ENCODE measurements at regions not wholly inside any gene's neighbourhood (a gene's known extent, or its start where the extent isn't known, plus 50 kb on each side); places are given as distances from the start of the nearest gene placed in this dataset.
A peak's percentile ranks its signal among the peaks of the same experiment; 100 is the strongest.

GRCh38 chr9:3658964-3659363 is 133.2 kb upstream of the RFX3 start:
- no peak for FAIRE-seq

GRCh38 chr9:3656224-3656623 is 130.4 kb upstream of the RFX3 start:
- no peak for FAIRE-seq

- peak; percentile 69 for FAIRE-seq
Observed at GRCh38 chr9:3650994-3651622, 125.3 kb upstream of the RFX3 start.

DNA sequence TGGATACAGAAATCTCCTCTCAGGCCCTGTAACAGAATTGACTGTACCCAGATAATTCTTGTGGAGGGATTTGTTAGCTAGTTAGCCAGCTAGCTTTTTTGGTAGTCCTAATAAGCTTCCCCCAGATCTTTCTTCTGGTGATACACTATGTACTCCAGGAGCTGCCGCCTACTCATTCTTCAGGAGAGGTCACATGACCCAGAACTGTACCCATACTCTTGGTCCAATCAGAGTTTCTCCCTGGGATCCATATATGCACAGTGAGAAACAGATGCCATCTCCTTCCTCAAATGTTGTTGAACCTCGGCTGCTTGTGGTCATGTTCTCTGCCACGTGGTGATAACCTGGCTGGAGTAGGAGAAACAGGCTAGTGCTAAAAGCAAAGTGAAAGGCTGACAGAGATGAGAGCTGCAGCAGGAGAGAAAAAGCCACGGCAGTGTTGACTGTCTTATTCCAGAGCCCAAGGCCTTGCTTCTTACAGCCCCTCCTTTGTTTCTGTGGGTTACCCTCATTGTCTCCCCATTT is 123.0 kb upstream of the RFX3 start:
- no peak for FAIRE-seq

- FAIRE-seq: no peak
Observed at GRCh38 chr9:3648266-3648665, 122.5 kb upstream of the RFX3 start.

DNA sequence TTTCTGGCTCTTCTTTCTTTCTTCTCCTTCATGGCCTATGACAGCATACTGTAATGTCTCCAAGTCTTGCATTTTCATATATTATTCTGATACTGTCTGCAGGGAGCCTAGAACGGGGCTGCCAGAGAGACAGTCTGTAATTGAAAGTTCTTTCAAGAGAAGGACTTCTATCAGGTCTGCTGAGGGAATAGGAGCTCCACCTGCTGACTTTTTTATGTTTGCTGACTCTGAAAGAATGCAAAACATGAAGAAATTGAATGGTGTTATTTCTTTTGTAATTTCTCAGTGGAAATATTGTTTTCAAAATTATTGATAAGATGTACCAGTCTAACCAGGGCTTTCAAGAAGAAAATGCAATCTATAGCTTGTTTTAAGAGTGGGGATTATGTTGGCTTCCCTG is 121.9 kb upstream of the RFX3 start:
- FAIRE-seq: peak; percentile 50

- FAIRE-seq: no peak
Observed at GRCh38 chr9:3646226-3646625, 120.4 kb upstream of the RFX3 start.

- peak; percentile 96 for FAIRE-seq
Observed at GRCh38 chr9:3642075-3642474, 116.3 kb upstream of the RFX3 start.

DNA sequence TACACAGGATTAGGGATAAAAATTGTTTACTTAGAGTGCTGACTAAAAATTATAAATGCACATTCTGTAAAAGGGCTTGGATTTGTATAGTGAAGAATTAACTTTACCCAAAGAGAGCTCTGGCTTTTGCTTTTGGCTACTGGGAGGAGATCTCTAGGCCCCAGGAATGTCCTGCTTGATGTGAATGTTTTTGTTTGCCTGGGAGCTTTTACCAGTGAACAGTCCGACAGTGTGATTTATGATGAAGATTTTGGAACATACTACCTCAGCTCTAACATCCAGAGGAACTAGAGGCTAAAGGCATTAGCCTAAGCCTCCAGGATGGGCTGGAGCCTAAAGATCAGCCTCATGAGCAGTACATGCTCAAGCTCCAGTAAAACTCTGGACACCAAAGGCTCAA is 103.7 kb upstream of the RFX3 start:
- no peak for FAIRE-seq

- FAIRE-seq: no peak
Observed at GRCh38 chr9:3628239-3628638, 102.4 kb upstream of the RFX3 start.

DNA sequence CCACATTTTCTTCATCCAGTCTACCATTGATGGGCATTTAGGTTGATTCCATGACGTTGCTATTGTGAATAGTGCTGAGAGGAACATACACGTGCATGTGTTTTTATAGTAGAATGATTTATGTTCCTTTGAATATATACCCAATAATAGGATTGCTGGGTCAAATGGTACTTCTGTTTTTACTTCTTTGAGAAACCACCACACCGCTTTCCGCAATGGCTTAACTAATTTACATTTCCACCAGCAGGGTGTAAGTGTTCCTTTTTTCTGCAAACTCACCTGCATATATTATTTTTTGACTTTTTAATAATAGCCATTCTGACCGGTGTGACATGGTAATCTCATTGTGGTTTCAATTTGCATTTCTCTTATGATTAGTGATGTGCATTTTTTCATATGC is 82.2 kb upstream of the RFX3 start:
- no peak for FAIRE-seq

- FAIRE-seq: no peak
Observed at GRCh38 chr9:3600672-3601071, 74.9 kb upstream of the RFX3 start.

GRCh38 chr9:3597792-3598191 is 72.0 kb upstream of the RFX3 start:
- FAIRE-seq: no peak

GRCh38 chr9:3586066-3586465 is 60.3 kb upstream of the RFX3 start:
- FAIRE-seq: no peak

GRCh38 chr9:3585606-3586005 is 59.8 kb upstream of the RFX3 start:
- FAIRE-seq: no peak

DNA sequence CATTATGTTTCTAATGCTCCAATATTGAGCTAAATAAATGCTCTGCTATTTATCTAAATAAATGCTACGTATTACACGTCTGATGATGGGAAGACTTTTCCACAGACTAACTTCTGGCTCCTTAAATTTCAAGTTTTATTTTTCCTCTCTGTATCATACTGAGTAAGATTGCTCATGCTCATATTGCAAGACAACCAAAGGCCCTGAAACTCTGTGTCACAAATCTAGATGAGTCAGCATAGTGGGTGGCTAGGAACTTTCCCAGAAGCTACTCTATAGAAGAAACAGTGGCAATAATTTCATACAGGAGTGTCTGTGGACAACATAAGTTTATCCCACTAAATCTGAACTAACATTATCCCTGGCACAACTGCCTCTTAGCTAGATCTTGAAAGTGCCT is 53.0 kb upstream of the RFX3 start:
- FAIRE-seq: no peak

- FAIRE-seq: no peak
Observed at GRCh38 chr9:3576328-3576727, 50.5 kb upstream of the RFX3 start.

DNA sequence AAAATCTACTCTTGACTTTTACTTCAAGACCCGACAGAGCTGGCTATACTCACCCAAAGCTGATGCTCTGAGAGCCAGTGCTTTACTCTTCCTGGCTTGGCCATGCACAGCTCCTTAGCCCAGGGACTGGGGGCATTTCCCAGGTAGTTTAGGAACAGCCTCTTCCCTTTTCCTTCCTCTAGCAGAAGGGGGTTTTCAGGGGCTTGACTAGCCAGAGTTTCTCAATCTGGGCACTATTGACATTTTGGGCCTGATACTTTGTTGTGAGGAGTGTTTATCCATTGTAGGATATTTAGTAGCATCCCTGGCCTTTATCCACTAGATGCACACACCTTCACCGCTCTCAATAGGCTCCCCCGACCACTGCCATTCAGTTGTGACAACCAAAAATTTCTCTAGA is 50.0 kb upstream of the RFX3 start:
- FAIRE-seq: no peak

Data from G401.6 (cell line).